ENCODE measurements at regions not wholly inside any gene's neighbourhood (a gene's known extent, or its start where the extent isn't known, plus 50 kb on each side); places are given as distances from the start of the nearest gene placed in this dataset.
A peak's percentile ranks its signal among the peaks of the same experiment; 100 is the strongest.

- Histone ChIP-seq H3K4me1 (peaks cover 0 to 27% of the 10 kb centered on the region in 2 donors), H3K4me3 (no peak overlapping the region), H3K9me3 (no peaks in the 10 kb centered on the region), H3K36me3 (no peaks in the 10 kb centered on the region), H3K27me3 (no peaks in the 10 kb centered on the region), H3K27ac (no peak overlapping the region)
- no peak for DNase-seq (ENCODE audit: low spot score)
- TF ChIP-seq CTCF (IDR thresholded peaks at IDR 0.05): no peak
These were observed 219.3 kb downstream of the PLPP3 start for GRCh38 chr1:56360021-56360420.

GRCh38 chr1:56359056-56359455 is 220.3 kb downstream of the PLPP3 start:
- Histone ChIP-seq H3K4me3 (no peak overlapping the region), H3K36me3 (no peaks in the 10 kb centered on the region), H3K27ac (no peak overlapping the region), H3K27me3 (no peaks in the 10 kb centered on the region), H3K4me1 (peaks cover 0 to 34% of the 10 kb centered on the region in 2 donors), H3K9me3 (no peaks in the 10 kb centered on the region)
- no peak for DNase-seq (ENCODE audit: low spot score)
- no peak for TF ChIP-seq CTCF (IDR thresholded peaks at IDR 0.05)

- DNase-seq (ENCODE audit: low spot score): no peak
- TF ChIP-seq CTCF (IDR thresholded peaks at IDR 0.05): no peak
- Histone ChIP-seq H3K9me3 (no peaks in the 10 kb centered on the region), H3K27ac (peak overlapping the region in 1 of 2 donors; percentile 17), H3K4me3 (no peak overlapping the region), H3K4me1 (peaks cover 0 to 37% of the 10 kb centered on the region in 2 donors), H3K27me3 (no peaks in the 10 kb centered on the region), H3K36me3 (no peaks in the 10 kb centered on the region)
These were observed 221.3 kb downstream of the PLPP3 start for GRCh38 chr1:56357927-56358690.

GRCh38 chr1:56356376-56356990 is 222.9 kb downstream of the PLPP3 start:
- H3K4me1 ChIP-seq: peaks cover 0 to 37% of the 10 kb centered on the region in 2 donors
- no peaks in the 10 kb centered on the region for H3K27me3 ChIP-seq
- no peak for TF ChIP-seq CTCF (IDR thresholded peaks at IDR 0.05)
- H3K9me3 ChIP-seq: no peaks in the 10 kb centered on the region
- H3K36me3 ChIP-seq: no peaks in the 10 kb centered on the region
- H3K4me3 ChIP-seq: no peak overlapping the region
- peak overlapping the region; percentile 19 to 83 for H3K27ac ChIP-seq
- DNase-seq (ENCODE audit: low spot score): no peak

- no peak for TF ChIP-seq CTCF (IDR thresholded peaks at IDR 0.05)
- DNase-seq (ENCODE audit: low spot score): no peak
- Histone ChIP-seq H3K9me3 (no peaks in the 10 kb centered on the region), H3K27ac (peak overlapping the region; percentile 19 to 83), H3K4me3 (no peak overlapping the region), H3K36me3 (no peaks in the 10 kb centered on the region), H3K4me1 (peaks cover 0 to 37% of the 10 kb centered on the region in 2 donors), H3K27me3 (no peaks in the 10 kb centered on the region)
These were observed 223.4 kb downstream of the PLPP3 start for GRCh38 chr1:56355918-56356317.
